ENCODE measurements at regions not wholly inside any gene's neighbourhood (a gene's known extent, or its start where the extent isn't known, plus 50 kb on each side); places are given as distances from the start of the nearest gene placed in this dataset.

DNA sequence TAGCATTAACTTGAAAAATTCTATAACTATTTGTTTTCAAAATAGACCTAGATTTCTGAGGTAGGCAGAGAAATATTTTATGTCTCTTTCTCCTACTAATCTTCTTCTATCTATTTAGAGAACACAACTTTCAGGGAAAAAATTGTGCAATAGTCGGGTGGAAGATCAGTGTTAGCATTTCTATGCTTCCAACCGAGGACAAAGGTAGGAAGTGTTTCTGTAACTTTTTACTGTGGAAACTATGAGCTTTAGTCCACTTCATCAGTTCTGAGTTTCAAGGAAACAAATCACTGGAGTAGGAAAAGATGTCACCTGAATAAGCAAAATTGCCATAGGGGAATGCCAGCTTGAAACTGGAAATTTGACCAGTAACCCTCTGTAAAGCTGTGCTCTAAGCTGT lies 207.7 kb upstream of the CTAGE1 start:
- no peak for DNase-seq (ENCODE audit: low spot score)

DNA sequence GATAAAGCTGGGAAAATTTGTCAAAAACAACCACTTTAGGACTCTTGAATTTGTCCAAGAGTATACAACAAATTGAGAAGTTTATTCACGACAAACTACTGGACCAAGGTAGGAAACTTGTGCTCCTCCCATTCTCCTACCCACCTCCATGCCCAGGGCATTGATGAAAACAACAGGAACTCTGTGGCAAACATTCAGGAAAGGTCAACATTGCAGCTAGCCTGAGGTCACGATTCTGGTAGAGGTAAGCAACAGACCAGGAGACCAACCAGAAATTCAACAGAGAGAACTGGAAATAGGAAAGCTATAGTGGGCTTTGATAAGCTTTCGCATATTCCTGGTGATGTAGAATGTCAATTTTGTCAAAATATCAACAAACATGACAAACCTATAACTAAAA lies 209.1 kb upstream of the CTAGE1 start:
- DNase-seq (ENCODE audit: low spot score) = no peak

DNA sequence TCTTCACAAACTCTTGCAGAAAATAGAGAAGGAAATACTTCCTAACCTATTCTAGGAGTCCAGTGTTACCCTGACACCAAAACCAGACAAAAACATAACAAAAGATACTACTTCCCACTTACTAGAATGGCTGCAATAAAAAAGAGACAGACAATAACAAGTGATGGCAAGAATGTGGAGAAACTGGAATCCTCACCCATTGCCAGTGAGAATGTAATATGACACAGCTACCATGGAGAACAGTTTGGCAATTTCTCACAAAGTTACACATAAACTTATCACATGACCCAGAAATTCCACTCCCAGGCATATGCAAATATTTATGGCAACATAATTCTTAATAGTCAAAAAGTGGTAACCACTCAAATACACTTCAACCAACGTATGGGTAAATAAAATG lies 209.8 kb upstream of the CTAGE1 start:
- no peak for DNase-seq (ENCODE audit: low spot score)

DNA sequence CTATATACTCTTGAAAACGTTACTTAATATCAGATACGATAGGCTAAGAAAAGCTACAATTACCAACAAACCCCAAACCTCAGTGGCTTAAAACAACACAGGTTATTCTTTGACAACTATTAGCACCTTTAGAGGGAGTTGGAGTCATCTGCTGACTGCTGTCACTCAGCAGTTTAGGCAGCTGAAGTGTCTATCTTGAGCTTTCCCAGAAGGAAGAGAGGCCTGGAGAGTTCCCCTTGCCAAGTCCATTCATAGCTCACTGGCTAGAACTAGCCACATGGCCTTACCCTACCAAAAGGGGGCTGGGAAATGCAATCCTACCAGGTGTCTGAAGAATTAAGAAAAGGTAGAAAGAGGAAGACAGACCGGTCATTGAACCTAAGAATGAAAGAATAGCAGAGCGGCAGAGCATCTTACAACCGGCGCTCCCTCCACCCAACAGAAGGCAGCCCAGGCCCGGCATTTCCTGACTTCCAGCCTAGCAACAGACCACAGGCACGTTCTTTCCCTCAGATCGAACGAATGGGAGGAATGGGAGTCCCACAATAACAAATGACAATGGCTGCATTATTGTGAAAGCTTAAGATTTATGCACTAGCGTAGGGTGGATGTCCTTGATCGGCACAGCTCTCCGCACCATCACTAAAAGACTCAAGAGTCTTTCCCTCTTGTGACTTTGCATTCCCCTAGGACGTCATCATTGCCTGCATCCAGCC lies 211.2 kb upstream of the CTAGE1 start:
- DNase-seq (ENCODE audit: low spot score) = no peak

DNA sequence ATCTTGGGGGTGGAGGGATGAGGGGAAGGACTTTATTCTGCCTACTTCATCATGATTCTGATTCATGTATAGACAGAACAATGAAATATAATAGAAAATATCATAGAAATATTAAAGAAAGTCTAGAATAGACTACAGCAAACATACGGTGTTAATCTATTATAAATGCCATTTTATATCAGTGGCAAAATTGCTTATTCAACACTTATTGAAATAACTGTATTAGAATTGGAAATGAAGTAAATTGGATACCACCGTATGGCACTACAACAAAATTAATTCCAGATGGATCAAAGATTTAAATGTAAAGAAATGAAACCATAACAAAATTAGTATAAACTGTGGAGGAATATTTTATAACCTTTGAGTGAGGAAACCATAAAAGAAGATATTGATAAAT lies 213.3 kb upstream of the CTAGE1 start:
- no peak for DNase-seq (ENCODE audit: low spot score)

DNA sequence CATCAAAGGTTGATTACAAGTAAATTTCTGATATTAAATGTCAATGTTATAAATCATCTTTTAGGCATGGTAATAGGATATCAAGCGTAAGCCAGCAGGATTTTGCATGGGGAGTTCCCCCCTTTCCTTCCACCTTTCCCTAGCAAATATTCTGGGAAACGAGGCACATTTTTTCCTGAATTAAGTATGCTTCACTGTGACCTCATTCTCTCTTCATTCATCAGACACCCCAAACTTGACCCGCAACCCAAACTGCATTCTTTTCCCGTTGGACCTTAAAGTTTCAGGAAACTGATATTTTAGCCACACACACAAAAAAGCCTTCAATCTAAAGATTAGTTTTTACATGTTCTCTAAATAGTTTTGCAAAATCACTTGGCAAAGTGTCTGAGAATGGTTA lies 214.5 kb upstream of the CTAGE1 start:
- DNase-seq (ENCODE audit: low spot score) = no peak

DNA sequence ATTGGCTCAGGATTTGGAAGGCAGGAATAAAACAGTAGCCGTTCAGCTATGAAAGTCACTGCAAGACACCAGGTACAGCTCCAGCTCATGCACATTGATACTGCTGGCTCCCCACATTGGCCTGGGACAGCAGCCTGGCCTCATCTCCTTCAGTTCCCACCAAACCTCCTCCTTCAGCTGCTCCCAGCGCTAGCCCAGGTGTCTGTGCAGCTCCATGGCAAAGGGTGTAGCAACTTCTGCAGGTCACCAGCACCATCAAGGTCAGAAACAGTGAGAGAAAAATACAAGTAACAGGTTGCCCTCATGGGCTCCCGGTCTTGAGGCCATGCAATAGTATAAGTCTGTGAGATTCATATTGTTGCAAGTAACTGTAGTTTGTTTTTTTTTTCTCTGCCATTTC lies 216.7 kb upstream of the CTAGE1 start:
- no peak for DNase-seq (ENCODE audit: low spot score)

DNA sequence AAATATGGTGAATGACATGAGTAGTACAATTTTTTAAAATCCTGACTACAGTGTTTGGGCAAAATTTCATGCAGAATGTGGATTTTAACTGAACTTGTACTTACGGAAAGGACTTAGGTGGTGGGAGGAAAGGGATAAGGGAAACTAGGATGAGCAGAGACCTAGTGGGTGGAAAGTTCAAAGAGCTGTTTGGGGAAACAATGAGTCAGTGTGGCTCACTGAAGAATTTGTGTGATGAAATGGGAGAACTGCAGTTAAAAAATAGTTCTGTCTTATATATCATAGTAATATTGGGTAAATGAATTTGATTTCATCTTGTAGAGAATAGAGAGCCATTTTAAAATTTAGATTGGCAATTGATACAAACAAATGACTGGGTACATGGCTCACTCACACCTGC lies 220.1 kb upstream of the CTAGE1 start:
- DNase-seq (ENCODE audit: low spot score) = no peak

DNA sequence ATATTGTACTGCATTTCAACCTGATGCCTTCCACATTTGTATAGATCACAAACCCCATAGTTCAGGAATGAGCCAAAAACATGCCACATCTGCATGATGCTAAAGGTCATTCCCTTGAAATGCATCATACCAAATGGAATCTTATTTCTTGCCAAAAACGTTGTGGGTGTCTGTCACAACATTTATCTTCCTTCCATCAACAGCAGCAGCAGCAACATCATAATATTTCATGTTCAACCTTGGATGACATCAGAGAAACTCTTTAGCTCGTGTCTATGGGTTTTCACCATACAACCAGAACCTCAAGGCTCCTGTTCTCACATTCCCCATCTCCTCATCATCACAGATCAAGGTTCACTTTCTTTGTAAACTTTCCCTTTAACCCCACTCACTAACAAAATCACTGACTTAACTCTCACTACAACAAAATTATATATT lies 221.3 kb upstream of the CTAGE1 start:
- no peak for DNase-seq (ENCODE audit: low spot score)

DNA sequence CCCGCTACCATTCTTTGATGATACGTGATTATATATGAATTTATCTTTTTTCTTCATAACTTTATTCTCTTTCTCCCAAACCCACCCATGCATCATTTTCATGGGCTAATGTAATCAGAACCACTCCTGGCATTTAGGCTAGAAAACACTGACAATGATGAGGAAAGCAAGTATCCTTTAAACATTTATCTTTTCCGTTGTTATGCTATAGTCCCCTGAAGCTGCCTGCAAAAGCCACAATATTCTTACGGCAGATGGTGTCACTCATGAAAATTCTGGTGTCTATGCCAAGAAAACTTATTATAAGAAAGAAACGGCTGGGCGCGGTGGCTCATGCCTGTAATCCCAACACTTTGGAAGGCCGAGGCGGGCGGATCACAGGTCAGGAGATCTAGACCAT lies 221.8 kb upstream of the CTAGE1 start:
- no peak for DNase-seq (ENCODE audit: low spot score)

DNA sequence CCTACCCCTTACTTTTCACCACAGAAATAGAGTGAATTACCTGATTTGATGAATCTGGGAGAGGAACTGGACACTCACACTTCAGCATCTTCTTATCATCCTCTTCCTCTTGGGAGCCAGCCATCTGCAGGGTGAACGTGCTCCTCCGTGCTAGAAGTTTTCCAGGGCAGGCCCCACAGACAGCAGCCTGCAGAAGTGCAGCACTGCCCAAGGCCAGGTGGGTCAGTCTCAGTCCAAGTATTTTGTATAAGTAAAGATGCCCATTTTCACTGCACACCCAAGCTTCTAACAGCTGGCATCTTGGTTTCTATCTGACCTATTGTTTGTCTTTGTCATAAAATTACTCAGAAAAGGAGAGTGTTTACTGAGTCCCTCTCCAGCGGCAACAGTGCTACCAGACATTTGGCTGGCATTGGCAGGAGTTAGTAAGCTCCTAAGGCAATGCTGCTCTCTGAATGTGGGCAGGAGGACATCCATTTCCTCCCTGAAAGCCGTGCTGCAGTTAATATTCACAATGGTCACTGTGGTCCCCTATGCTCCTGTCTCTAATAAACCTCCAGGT lies 222.6 kb upstream of the CTAGE1 start:
- no peak for DNase-seq (ENCODE audit: low spot score)

DNA sequence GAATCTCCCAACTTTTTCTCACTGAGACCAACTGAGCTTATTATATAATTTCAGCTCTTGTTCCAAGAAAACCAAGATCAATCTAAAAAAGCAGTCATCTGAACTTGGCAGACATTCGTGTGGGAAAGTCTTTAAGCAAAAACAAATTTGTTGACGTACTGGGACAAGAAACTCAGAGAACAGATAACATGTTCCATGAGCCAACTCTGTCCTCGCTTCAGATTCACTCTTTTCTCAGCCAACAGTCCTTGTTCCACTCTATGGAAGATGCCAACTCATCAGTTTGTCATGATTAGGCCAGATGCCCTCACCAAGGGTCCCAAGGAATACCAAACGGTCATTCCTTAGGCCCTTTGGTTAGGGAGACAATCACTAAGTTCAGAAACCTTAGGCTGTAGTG lies 224.2 kb upstream of the CTAGE1 start:
- no peak for DNase-seq (ENCODE audit: low spot score)

DNA sequence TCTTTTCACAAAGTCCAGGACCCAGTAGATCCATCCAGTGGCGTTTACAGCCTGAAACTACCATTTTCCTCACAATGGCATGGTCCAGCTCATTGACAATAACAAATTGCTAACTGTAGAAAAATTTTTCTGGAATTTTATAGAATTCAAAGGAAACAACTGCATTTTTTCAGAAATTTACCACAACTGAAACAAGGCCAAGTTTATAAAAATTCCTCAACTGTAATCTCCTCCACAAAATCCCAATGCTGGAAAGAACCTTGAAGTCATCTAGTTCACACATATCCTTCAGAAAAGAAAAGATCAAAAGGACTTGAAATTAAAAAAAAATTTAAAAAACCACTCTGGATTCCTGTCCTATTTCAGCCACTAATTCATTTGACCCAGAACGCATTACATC lies 226.0 kb upstream of the CTAGE1 start:
- no peak for DNase-seq (ENCODE audit: low spot score)

DNA sequence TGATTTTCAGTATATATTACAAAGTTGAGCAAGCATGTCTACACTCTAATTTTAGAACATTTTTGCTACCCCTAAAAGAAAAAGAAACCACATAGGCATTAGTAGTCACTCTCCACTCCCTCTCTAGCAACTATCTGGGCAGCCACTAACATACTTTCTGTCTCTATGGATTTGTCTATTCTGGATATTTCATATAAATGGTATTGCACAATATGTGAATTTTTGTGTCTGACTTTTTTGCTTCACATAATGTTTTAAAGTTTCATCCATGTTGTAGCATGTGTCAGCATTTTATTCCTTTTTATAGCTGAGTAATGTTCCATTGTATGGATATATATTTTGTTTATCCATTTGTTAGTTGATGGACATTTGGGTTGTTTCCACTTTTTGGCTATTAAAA lies 232.5 kb upstream of the CTAGE1 start:
- no peak for DNase-seq (ENCODE audit: low spot score)

DNA sequence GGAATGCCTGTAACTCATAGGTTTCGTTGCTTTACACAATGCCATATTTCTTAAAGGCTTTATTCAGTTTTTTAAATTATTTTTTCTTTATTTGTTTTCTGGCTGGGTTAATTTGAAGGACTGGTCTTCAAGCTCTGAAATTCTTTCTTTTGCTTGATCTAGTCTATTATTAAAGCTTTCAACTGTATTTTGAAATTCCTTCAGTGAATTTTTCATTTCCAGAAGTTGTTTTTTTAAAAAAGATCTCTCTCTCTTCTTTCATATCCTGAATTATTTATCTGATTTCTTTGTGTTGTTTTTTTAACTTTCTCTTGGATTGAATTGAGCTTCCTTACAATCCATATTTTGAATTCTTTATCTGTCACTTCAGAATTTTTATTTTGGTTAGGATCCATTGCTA lies 239.9 kb upstream of the CTAGE1 start:
- DNase-seq (ENCODE audit: low spot score) = no peak

DNA sequence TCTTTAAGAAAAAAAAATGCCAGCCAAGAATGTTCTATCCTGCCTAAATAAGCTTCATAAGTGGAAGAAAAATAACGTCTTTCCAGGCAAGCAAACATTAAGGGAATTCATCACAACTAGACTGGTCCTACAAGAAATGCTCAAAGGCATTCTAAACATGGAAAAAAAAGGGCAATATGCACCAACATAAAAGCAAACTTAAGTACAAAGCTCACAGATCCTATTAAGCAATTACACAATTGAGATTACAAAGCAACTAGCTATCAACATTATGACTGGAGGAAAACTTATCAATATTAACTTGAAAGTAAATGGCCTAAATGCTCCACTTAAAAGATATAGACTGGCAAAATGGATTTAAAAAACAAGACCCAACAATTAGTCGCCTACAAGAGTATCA lies 240.6 kb upstream of the CTAGE1 start:
- DNase-seq (ENCODE audit: low spot score) = no peak

DNA sequence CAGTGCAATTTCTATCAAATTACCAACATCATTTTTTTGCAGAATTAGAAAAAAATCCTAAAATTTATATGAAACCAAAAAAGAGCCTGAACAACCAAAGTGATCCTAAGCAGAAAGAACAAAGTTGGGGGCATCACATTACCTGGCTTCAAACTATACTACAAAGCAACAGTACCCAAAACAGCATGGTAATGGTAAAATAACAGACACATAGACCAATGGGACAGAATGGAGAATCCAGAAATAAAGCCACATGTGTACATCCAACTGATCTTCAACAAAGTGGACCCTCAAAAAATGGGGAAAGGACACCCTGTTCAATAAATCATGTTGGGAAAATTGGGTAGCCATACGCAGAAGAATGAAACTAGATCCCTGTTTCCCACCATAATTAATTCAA lies 245.7 kb upstream of the CTAGE1 start:
- no peak for DNase-seq (ENCODE audit: low spot score)

DNA sequence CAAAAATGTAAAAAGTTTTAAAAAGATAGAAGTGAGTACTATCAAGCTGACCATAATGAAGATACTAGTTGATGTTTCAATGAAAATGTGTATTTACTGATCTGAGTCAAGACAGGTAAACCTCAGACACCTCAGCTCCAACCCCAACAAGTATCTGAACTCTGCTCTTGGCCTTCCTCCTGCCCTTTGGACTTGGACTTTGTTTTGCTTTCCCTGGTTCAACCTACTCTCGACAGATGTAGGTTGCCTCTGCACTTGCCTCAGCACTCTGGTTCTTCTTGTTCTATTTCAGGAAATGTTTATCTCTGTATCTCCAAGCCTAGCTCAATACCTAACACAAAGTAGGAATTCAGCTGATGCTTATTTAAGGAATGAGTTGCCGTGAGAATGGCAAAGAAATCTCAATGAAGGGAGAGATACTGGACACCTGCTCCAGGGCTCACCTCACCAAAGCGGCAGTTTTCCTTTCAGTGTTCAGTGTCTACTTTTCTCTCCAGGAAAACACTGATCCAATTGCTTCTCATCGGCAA lies 248.8 kb upstream of the CTAGE1 start:
- no peak for DNase-seq (ENCODE audit: low spot score)

DNA sequence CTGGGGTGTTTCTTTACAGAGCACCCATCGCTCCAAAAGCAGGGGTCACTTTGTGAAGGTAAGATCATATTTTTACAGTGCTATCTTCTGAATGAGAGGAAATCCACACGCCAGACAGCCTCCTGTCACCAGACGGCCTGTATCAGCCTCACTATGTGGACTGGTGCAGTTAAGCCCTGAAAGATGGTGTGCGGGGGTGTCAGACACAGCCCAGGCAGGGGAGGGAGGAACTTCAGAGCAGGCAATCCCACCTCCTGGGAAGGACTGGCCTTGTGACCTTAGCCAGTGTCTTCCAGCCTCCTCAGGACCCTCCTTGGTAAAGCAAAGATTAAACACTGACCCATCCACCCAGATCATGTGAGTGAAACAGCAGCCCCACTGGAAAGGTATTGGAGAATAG lies 249.4 kb upstream of the CTAGE1 start:
- no peak for DNase-seq (ENCODE audit: low spot score)

DNA sequence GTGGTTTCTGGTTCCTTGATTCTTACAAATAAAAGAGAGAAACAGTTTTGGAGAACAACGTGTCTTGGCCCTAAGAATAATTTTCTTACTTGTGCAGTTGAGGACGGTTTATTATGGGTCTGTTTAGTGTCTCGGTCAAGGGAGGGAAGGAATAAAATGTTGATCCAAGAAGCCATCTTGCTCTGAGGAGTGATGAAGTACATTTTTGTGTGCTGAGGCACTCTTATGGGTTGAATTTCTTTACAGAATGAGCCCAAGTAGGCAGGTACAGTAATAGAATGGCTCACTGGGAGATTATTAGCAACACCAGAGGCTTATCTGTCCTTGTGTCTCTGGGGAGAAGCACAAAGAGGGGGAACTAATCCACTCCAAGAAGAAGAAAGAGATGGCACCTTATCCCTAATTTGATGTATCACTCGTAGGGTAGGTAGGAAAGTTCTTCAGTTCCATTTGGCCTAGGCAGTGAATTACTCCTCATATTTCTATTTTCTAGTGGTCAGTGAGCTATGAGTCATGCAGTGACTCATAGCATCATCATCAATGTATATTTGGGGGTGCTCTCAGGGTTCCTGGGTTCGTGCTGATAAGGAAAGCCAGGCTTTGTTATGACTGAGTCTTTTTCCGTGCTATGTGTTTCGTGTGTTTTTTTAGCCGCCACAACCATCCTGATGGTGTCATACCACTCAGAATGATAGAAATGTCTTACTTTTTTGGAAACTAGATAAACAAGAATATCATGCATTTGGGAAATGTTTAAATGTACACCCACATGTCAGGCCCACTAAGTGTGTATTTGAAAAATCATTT lies 250.1 kb upstream of the CTAGE1 start:
- no peak for DNase-seq (ENCODE audit: low spot score)

DNA sequence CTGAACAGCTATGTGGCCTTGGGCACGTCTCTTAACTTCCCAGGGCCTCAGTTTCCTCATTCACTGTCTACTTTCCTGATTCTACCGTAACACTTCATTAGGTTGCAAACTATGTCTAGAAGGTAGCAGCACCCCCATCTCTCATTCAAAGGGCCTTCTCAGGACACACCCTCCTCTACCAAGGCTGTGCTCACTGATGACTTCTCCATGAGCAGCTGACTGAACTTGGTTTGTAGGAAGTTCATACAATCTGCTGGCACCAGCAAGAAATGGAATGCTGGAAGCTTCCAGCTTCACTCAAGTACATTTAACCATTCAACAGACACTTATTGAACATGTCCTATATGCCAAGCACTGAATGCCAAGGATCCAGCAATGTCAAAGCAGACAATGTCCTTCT lies 250.8 kb upstream of the CTAGE1 start:
- DNase-seq (ENCODE audit: low spot score) = no peak

DNA sequence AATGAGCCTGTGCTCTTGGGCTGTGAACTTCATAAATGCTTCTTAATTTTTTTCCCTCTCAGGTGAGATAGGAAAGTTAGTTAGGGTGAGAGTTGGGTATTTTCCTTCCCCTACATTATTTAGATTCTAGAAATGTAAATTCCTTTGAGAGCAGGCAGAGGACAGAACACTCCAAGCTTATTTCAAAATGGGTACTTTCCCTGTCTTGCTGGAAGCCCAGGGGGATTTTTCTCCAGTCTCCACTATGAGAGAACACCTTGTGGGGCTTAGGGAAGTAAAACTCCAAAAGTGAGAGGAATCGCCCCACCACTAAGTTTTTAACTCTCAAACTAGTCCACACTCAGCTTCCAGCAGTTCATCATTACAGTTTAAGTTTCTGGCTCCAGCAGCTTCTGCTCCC lies 253.2 kb upstream of the CTAGE1 start:
- DNase-seq (ENCODE audit: low spot score) = no peak

DNA sequence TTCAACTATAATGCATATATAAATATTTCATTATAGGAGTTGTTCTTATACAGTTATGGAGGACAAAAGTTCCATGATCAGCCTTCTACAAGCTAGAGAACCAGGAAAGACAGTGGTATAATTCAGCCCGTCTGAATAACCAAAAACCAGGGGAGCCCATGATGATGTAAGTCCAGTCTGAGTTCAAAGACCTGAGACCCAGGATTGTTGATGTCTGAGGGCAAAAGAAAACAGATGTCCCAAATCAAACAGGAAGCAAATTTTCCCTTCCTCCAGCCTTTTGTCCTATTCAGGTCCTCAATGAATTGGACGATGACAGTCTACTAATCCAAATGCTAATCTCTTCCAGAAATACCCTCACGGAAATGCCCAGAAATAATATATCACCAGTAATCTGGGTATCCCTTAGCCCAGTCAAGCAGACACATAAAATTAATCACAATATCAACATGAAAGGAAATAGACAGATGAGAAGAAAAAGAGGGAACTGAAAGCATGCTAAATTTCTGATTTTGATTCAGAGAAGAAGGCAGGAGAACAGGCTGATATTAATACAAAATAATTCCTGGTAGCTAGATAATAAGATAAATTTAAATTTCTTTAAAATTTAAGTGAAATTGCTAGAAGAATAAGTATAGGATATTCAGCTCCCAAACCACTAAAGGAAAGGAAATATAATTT lies 255.6 kb upstream of the CTAGE1 start:
- no peak for DNase-seq (ENCODE audit: low spot score)
